Heart left ventricle (tissue), 13 donors: ENCODE measurements at regions not wholly inside any gene's neighbourhood (a gene's known extent, or its start where the extent isn't known, plus 50 kb on each side); places are given as distances from the start of the nearest gene placed in this dataset.

Experiments
- CTCF ChIP-seq, 12 donors: fragments of 200-600 bp; sonication (generic) in 4 of 12; IDR thresholded peaks; one replicate each; pipeline versions ENCODE4 v1.5.0 to v1.8.0; 2018 to 2022; ENCODE audit warnings: antibody characterized with exemption in 12 of 12, mild to moderate bottlenecking in 5 of 12
- POLR2A ChIP-seq, 2 donors: fragments of 450-650 bp; IDR thresholded peaks; one replicate each; pipeline ENCODE4 v1.6.1; 2017; ENCODE audit warnings: antibody characterized with exemption in 2 of 2, mild to moderate bottlenecking in 2 of 2, moderate library complexity in 2 of 2
- donor health status: ischemic (EF 13 %, LVEDD 7.1; RV severe dilation, severe dysfunction).
- donor health status: DM: no; HTN: yes; CAD: no.
- donor health status: DM: no; HTN: no; CAD: no.
- donor health status: ischemic (EF 25% LVEDD 6.9; RV normal size, moderate dysfunction).
- donor health status: ischemic (EF 25% LVEDD 5.7; RV mildly dilated, moderate dysfunction).
- donor health status: ischemic (EF 35%, LVEDD 5.7; RV mildly dilated, moderate dysfunction).
- donor health status: nonischemic (EF 11% LVEDD 7.7; RV severe dilation, severe dysfunction).
- donor health status: DM: yes; HTN: yes; CAD: no.
- donor health status: PGD.
- donor health status: ischemic (EF 29% LVEDD 5.4; RV normal size, mild dysfunction).
- donor health status: nonischemic (EF 23%, LVEDD 6.1; RV moderate dilation, normal function).

DNA sequence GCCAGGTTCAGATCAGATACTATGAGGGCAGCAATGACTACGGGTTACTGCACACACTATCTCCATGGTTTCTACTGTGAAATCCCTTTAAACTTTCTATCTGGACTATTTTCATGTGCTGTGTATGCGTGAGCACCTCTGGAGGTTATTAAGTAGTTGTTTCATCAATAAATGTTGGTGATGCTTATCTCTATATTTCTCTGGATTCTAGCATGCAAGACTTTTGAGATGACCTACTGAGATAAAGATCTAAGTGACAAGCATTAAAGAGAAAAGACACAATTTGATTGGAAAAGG, 194.0 kb downstream of the NRIP1 start:
- TF ChIP-seq CTCF (IDR thresholded peaks at IDR 0.05) (no peak), POLR2A (IDR thresholded peaks at IDR 0.05) (no peak)
